GM18867 (cell line): ENCODE measurements at regions not wholly inside any gene's neighbourhood (a gene's known extent, or its start where the extent isn't known, plus 50 kb on each side); places are given as distances from the start of the nearest gene placed in this dataset.
"Not testable (repeated sequence)": the region's sequence is repeated elsewhere in the genome, so short reads cannot be mapped to it uniquely, and the experiment has no call there.

ENCODE experiments used
- ATAC-seq: cut with Tn5 transposase; IDR thresholded peaks from one replicate; pipeline ENCODE4 v1.9.1; 2021; ENCODE audit warnings: mild to moderate bottlenecking, moderate library complexity; ENCODE audit not compliant: unreplicated experiment

DNA sequence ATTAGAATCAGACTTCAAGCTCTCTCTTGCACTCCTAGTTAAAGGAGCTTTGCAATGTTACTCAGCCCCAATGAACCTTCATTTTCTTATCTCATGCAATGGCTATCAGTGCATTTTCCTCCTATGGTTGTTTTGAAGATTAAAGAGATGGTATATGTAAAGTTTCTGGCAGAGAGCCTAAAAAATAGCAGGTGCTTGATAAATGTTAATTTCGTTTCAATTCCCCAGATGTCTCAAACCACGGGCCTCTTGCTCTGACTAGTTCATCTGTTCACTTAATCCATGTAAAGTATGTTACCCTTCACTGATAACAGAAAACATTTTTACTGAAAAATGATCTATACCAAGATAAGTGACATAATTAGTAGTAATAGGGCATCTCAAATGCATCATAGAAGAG lies 735.4 kb upstream of the USP15 start:
- no peak for ATAC-seq

DNA sequence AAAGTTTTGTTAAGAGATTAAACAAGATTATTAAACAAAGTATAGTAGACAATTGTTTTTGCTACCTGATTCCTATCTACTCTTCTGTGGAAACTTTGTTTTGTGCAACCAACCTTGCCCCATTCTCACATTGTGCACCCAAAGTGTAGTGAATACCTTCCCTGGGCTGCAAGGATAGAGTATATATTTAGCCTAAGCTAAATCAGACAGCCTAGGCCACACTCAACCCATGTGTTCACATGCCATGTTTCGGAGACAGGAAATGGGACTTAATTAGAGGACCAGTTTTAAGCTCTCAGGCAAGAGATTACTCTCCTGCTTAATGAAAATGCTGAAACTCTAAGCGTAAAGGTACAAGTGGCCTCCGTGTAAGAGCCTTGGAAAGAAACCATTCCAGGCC lies 734.9 kb upstream of the USP15 start:
- no peak for ATAC-seq

DNA sequence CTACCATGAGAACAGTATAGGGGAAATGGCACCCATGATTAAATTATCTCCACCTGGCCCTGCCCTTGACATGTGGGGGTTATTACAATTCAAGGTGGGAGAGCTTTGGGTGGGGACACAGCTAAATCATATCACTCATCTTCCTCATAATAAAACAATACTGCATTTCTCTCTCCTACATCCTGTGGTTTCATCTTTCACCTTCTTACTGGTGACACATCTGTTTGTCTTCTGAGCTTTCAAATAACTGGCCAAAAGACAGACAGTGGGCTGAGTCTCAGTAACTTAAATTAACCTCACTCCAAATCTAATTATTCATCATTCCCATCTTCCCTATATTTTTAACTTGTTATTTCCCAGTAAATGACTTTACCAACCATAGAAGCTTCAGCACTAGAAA lies 729.7 kb upstream of the USP15 start:
- no peak for ATAC-seq

DNA sequence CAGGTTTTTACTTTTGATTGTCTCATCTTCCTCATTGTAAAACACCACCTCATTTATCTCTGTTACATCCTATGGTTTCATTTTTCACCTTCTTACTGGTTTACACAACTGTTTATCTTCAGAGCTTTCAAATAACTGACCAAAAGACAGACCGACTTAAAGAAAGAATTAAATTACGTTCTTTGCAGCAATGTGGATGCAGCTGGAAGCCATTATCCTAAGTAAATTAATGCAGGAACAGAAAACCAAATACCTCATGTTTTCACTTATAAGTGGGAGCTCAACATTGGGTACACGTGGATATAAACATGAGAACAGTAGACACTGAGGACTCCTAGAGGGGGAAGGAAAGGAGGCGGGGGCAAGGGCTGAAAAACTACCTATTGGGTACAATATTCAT lies 729.0 kb upstream of the USP15 start:
- no peak for ATAC-seq

DNA sequence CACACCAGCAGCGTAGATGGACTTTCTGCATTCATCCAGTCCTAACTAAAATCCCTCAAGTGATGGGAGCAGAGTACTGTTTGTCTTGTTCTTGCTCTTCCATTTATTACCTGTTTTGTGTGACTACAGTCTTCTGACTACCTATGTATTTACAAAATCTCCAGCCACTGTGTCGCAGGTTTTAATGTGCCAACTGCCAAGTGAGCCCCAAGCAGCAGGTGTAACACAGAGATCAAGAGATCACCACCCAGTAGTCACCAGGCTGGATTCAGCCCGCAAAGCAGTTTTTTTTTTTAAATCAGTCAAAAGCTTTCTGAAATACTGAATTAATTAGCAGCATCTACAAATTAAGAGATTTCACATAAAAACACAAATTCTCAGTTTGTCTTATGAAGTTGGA lies 724.1 kb upstream of the USP15 start:
- ATAC-seq = no peak

DNA sequence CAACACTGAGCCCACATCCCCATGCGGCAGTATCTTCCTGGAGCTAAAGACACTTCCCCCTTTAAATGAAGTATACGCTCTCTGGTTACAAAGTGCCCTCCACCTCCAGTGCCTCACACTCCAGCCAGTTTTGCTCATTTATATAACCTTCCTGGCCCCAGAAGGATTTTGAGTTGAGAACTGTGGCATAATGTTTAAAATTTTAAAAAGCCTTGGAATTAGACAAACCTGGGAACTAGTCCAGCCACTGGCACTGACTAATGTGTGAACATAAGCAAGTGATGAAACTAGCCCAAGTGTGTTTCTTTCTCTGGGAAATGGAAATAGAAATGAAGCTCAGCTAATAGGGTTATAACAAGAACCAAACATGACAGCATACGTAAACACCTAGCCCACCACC lies 723.7 kb upstream of the USP15 start:
- ATAC-seq = no peak

DNA sequence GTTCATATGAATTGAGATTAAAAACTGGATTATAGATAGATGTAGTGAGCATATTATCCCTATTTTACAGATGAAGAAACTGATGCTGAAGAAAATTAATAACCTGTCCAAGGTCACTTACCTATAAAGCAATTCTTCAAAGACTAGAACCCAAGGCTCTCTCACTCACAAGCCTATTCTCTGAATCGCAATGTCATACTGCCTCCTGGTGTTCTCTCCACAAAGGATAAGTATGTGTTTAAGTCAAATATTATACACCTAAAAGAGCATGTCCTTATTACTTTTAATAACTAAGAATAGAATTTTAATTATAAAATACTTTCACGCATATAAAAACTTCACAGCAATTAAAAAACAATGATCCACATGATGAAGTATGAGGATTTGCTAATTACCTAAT lies 721.3 kb upstream of the USP15 start:
- no peak for ATAC-seq

DNA sequence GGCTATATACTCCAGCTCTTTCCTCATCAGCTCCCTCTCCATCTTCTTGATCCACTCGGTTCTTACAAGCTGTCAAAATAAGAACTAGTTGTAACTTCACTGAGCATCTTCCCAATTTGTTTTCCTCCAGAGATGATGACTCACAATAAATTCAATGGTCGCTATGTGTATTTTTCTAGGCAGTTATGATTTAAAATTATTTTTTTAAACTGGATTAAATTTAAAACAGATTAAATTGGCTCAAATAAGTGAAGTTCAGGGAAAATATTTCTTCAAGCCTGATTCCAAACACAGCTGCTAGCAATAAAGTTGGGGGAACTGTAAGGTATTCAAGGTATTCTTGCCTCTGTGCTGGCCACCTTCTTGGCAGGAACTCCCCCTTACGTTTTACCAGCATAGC lies 717.7 kb upstream of the USP15 start:
- no peak for ATAC-seq

DNA sequence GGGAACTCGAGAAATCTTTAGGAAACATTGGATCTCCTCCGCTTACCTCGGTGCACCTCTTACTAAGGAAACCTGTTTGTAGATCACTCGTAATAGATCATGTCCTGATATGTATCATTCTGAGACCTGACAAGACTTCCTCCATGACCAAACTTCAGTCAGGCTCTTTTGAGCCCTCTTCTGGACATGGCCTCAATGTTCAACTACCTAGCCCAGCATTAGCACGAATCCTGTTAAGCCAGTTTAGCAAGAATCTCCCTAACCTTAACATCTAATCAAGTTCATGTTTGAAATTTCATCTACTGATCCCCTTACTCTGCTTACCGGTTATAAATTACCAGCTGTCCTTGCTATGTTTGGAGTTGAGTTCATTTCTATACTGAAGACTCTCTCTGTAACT lies 713.9 kb upstream of the USP15 start:
- ATAC-seq = no peak

DNA sequence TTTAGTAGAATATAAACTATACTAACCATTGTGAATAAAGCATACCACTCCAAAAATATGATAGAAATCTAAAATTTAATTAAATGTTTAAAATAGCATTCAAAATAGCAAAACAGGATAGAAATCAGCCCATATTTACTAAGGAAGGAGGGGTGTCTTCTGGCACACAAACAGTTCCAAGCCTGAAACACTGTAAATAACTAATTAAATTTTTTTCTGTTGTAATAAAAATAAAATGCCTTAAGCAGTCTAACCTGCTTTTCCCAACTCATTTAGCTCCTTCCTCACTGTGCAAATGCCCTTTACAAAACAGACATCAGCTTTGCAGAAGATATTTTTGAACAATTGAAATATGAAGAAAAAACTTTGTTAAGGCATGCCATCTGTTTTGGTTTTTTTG lies 707.1 kb upstream of the USP15 start:
- ATAC-seq = no peak

DNA sequence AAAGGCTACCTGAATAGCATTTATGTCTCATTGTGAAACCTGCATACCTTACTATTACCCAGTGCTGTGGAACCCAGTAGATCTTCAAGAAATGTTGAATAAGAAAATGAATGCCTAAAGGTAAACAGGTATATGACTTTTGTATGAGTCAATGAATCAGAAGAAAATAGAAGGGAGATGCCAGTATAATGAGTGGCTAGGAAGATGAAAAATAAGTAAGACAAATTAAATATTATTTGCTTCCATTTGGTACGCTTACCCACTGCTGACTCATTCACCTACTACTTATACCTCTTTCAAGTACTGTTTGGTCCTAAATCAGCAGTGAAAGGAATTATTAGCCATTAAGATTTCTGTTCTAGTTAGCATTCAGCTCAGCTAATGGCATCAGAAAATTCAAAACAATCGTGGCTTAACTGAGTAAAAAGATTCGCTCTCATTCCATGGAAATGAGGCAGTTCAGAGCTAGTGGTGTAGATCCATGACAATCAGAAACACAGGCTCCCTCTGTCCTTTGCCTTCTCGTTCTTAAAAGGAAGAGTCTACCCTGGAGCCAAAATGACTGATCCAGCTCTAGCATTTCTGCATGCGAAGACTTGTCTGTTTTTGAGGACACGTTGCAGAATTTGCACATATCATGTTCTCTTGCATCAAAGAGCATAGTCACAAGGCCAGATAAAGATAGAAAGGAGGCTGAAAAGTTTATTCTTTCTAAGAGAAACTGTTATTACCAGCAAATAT lies 705.8 kb upstream of the USP15 start:
- ATAC-seq = no peak

DNA sequence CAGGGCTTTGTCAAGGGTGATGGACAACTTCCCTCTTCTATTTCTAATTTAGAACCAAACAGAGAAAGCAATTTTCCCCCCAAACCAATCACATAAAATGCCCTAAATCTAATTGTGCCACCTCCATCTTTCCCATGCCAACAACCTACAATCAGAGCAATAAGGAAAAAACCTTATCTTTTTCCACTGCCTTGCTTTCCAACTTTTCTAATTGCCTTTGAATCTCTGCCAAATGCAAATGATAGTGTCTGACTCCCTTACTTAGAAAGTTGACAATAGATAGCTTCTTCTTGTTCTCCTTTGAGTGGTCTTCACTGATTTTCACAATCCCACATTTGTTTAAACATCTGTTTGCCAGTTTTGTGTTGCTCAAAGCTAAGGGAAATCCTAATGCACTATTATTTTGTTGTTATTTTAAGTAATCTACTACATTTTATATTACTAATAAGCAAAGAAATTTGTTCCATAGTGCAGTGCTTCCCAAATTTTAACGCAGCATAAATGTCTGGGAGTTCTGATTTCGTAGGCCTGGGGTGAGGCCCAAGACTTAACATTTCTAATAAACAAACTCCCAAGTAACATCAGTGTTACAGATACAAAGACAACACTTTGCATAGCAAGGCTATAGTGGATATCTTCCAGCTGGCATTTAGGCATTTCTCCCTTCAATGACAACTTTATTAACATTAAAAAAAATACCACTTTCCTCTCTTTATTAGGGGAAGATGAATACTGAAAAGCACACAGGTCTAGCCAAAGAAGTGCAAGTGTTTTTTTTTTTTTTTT lies 696.3 kb upstream of the USP15 start:
- no peak for ATAC-seq

DNA sequence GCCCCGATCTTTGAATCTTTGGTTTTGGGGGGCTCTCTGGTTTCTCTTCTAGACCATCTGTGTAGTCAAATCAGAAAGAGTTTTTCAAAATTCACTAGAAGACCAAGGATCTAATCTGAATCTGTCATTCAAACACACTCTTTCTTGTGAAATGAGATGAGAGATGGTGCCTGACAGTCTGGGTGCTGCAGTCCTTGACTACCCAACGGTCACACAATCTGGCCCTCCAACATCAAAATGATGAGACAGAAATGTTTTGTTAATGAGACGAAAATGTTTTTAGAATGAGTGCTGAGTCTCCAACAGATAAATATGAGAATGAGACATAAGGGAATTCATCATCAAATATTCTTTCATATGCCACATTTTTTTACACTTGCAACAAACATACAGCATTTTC lies 695.7 kb upstream of the USP15 start:
- no peak for ATAC-seq

DNA sequence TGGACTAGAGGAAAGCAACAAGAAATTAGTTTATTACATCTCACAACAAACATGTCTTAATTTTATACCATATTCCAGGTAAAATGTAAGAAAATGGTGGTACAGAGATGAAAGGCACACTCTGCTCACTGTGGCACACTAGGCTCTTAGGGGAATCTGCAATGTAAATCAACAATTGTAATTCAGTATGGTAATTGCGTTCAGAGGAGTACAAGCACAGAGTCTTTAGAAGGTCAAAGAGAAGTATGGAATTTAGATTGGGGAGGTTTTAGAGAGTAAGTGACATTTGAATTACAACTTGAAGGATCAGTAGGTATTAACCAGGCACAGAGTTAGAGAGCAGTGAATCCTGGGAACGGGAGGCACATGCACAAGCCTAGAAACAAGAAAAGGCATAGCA lies 694.0 kb upstream of the USP15 start:
- no peak for ATAC-seq

DNA sequence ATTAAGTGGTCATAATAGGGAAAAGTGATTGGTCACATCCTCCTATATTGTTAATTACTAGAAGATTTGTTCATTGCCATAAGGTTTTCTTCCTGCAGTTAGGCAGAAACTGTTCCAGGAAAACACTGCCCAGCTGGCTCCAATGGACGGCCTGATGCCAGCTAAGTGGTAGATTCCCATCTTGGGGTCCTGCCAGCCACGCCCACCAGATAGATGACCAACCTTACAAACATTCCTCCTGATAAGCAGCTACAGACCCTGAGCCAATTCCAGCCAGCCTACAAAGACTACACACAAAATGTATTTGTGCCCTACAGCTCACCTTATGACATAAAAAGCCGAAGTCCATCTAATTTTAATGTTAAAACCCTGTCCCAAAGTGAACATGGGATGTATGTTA lies 685.9 kb upstream of the USP15 start:
- no peak for ATAC-seq

DNA sequence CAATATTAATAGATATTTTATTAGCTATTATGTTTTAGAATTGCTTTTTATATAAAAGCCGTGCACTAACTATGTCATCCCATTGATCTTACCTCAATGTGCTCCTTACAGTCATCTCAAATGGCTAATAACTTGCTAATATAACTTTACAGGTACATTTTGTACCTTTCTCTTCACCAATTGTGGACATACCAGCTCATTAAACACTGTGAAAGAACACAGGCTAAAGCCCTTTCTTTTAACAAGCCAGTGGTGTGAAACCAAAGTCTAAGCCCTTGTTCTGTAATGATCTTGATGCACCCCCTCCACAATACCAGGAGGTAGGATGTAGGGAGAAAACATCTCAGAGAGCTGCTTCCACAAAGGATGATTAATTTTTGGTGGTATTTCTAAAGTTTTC lies 675.3 kb upstream of the USP15 start:
- no peak for ATAC-seq

DNA sequence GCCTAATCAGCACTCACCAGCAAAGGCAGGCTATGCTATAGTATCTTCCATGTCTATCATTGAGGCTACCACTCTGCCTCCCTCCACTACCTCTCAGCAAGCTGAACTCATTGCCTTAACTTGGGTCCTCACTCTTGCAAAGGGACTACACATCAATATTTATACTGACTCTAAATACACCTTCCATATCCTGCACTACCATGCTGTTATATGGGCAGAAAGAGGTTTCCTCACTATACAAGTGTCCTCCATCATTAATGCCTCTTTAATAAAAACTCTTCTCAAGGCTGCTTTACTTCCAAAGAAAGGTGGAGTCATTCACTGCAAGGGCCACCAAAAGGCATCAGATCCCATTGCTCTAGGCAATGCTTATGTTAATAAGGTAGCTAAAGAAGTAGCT lies 669.3 kb upstream of the USP15 start:
- not testable (repeated sequence) for ATAC-seq

DNA sequence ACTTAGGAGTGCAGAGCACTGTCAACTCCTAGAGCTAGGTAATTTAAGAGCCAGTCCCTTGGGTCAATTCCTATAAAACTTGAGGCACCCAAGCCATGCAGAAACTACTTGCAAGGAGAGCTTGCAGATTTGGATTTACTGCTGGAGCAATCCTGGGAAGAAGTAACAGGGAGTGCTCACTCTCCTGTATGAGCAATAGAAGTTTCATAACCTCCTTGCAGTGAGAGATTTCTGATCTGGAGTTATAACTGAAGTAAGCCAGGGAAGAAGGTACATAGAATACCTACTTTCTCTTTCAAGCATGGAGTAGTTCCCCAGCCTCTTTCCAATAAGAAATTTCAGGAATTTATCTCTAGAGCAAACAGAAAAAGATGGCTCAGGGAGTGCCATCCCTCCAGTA lies 650.1 kb upstream of the USP15 start:
- ATAC-seq = no peak

DNA sequence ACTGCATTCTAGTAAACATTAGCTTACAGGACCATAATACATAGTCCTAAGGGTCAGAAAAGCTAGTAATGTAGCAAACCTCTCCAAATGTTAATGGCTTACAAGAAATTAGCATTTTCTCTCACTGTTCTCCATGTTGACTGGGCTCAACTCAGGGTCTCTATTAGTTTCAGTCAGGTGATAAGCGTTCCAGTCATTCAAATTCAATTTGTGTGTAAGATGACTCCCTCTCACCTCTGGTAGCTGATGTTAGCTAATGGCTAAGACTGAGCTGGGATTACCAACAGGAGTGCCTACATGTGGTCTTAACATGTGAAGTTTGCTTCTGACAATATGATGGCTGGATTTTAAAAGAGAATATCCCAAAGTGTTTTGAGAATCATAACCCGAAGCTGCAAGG lies 630.5 kb upstream of the USP15 start:
- no peak for ATAC-seq

DNA sequence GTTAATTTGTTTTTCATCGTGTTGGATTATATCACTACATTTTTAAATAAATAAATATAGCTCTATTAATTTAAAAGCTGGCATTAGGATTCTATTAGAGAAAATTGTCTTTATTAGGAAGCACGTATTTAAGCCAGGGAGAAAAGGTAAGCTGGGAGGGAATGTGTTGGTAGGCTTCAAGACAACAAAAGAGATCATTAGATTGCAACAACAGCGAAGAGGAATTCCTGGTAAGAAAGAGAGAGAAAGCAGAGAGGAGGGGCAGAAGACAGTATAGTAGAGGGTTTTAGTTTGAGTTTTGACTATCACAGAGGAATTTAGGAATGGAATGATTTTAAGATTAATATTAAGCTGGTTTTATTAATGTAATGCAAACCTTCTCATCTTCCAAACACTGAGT lies 613.6 kb upstream of the USP15 start:
- ATAC-seq = no peak

DNA sequence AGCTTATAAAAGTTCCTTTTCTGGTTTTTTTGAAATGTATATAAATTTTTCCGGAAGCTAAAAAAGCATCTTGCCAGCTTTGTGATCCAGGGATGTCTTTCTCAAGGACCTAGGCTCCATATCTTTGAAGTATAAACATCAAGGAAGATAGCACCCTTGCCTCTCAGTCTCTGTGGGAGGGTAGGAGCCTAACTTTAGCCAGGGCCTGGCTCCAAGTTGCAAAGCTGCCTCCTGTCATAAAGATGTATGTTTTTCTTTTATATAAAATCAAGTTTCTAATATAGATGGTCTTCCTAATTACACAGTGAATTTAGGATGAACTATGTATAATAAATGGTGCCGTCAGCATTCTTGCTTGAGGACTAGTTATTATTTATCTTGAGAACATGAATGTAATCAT lies 612.6 kb upstream of the USP15 start:
- no peak for ATAC-seq

DNA sequence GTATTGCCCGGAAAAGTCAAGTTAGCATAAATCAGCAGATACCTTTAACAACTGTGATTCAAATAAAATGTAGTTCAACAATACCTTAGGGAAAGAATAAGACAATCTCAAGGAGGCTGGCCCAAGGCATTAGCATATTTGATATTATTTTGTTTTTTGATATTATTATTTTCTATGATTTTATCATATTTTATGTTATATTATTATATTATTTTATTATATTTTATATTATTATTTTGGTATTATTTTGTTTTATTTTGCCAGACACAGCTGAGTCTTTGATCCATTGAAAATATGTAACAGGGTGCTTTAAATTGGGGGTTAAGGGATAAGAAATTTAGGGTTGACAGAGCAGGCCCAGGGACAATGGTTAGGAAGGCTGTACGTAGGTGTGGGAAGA lies 607.9 kb upstream of the USP15 start:
- ATAC-seq = no peak

DNA sequence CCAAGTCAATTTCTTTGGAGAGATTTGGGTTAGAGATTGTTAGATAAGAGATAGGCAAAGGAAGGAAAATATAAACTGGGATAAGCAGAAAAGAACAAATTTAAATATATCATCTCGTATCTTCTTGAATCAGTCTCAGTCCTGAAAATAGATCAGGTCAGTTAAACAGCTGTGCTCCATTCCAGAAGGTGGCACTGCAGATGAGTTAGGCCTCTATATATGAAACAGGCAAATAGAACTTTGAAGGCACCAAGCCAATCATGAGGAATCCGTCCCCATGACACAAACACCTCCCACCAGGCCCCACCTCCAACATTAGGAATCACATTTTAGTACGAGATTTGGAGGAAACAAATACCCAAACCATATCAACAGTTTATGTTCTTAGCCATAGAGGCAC lies 605.5 kb upstream of the USP15 start:
- ATAC-seq = no peak
